ENCODE measurements at regions not wholly inside any gene's neighbourhood (a gene's known extent, or its start where the extent isn't known, plus 50 kb on each side); places are given as distances from the start of the nearest gene placed in this dataset.

GRCh38 chr9:75683591-75683990, 206.9 kb upstream of the PCSK5 start:
- no peak overlapping the region for H3K4me2 ChIP-seq (ENCODE audit: insufficient read depth, insufficient read length, low read length)
- Mint-ChIP-seq H3K27me3 (ENCODE audit: low read depth) (no peaks in the 10 kb centered on the region), H3K4me3 (no peak overlapping the region), H3K4me1 (peaks cover 0 to 3% of the 10 kb centered on the region in 2 experiments; a peak in 1 of 4 replicates), H3K9me3 (peaks cover 0 to 1% of the 10 kb centered on the region in 2 experiments; a peak in 2 of 5 replicates), H3K27ac (no peak overlapping the region), H3K36me3 (ENCODE audit: insufficient read depth in 1 of 3, low read depth in 3 of 3) (no peaks in the 10 kb centered on the region; a peak in 1 of 7 replicates)
- H4K91ac ChIP-seq (ENCODE audit: insufficient read length, low read depth, low read length), result no peak overlapping the region
- no peak overlapping the region for H3K4ac ChIP-seq (ENCODE audit: low read depth, low read length)
- no peak overlapping the region for H2AFZ ChIP-seq (ENCODE audit: low read length)
- no peaks in the 10 kb centered on the region for H3K9me3 ChIP-seq (ENCODE audit: control insufficient read depth, low read depth, low read length)
- no peak overlapping the region for H3K27ac ChIP-seq (ENCODE audit: insufficient read length, low read depth, low read length)
- no peak overlapping the region for H3K14ac ChIP-seq (ENCODE audit: insufficient read depth, low read length)
- H4K8ac ChIP-seq (replicated peaks; ENCODE audit: insufficient read length, low read depth, low read length), result no peak overlapping the region
- no peaks in the 10 kb centered on the region for H3K79me2 ChIP-seq (ENCODE audit: insufficient read depth, low read length)
- no peaks in the 10 kb centered on the region for H4K20me1 ChIP-seq (ENCODE audit: control insufficient read depth, insufficient read depth, insufficient read length)
- no peaks in the 10 kb centered on the region for H3K79me1 ChIP-seq (ENCODE audit: insufficient read depth, low read depth, low read length, poor library complexity, severe bottlenecking)
- no peak overlapping the region for H2BK5ac ChIP-seq (ENCODE audit: insufficient read length, low read length)
- no peak overlapping the region for H3T11ph ChIP-seq (ENCODE audit: low read length)
- H3K4me1 ChIP-seq (ENCODE audit: insufficient read depth, low read length), result no peaks in the 10 kb centered on the region
- H2BK120ac ChIP-seq (ENCODE audit: low read depth, low read length, poor library complexity, severe bottlenecking), result no peak overlapping the region
- H3K23ac ChIP-seq (ENCODE audit: insufficient read length, low read depth, low read length), result no peak overlapping the region
- no peaks in the 10 kb centered on the region for H3K23me2 ChIP-seq (ENCODE audit: insufficient read length, low read depth, low read length, poor library complexity, severe bottlenecking)
- no peaks in the 10 kb centered on the region for H3K27me3 ChIP-seq (ENCODE audit: insufficient read depth, low read length)
- H3K9ac ChIP-seq (ENCODE audit: extremely low read depth, insufficient read length, low read length), result no peak overlapping the region
- H2AK5ac ChIP-seq (ENCODE audit: insufficient read length, low read length), result no peak overlapping the region
- TF ChIP-seq, protein P1, sequence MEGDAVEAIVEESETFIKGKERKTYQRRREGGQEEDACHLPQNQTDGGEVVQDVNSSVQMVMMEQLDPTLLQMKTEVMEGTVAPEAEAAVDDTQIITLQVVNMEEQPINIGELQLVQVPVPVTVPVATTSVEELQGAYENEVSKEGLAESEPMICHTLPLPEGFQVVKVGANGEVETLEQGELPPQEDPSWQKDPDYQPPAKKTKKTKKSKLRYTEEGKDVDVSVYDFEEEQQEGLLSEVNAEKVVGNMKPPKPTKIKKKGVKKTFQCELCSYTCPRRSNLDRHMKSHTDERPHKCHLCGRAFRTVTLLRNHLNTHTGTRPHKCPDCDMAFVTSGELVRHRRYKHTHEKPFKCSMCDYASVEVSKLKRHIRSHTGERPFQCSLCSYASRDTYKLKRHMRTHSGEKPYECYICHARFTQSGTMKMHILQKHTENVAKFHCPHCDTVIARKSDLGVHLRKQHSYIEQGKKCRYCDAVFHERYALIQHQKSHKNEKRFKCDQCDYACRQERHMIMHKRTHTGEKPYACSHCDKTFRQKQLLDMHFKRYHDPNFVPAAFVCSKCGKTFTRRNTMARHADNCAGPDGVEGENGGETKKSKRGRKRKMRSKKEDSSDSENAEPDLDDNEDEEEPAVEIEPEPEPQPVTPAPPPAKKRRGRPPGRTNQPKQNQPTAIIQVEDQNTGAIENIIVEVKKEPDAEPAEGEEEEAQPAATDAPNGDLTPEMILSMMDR (conservative IDR thresholded peaks at IDR 0.05), result no peak
- H2BK20ac ChIP-seq (ENCODE audit: low read depth, low read length, poor library complexity, severe bottlenecking), result no peak overlapping the region
- no peak overlapping the region for H2BK12ac ChIP-seq (ENCODE audit: insufficient read length, low read depth, low read length)
- H3K56ac ChIP-seq (ENCODE audit: insufficient read length, low read depth, low read length), result no peak overlapping the region
- DNase-seq, result no peak
- no peak overlapping the region for H3K18ac ChIP-seq (ENCODE audit: insufficient read length, low read depth, low read length)
- WGBS (ENCODE audit: extremely low coverage, insufficient read length, low lambda C conversion rate), result no CpG with 5 or more reads among the region's 1 CpG
- H2BK15ac ChIP-seq (ENCODE audit: low read depth, low read length), result no peak overlapping the region
- no peak overlapping the region for H4K5ac ChIP-seq (ENCODE audit: insufficient read length, low read depth, low read length)

Data from H9 (cell line).